ENCODE measurements at regions not wholly inside any gene's neighbourhood (a gene's known extent, or its start where the extent isn't known, plus 50 kb on each side); places are given as distances from the start of the nearest gene placed in this dataset.
"Not testable (repeated sequence)": the region's sequence is repeated elsewhere in the genome, so short reads cannot be mapped to it uniquely, and the experiment has no call there.

DNA sequence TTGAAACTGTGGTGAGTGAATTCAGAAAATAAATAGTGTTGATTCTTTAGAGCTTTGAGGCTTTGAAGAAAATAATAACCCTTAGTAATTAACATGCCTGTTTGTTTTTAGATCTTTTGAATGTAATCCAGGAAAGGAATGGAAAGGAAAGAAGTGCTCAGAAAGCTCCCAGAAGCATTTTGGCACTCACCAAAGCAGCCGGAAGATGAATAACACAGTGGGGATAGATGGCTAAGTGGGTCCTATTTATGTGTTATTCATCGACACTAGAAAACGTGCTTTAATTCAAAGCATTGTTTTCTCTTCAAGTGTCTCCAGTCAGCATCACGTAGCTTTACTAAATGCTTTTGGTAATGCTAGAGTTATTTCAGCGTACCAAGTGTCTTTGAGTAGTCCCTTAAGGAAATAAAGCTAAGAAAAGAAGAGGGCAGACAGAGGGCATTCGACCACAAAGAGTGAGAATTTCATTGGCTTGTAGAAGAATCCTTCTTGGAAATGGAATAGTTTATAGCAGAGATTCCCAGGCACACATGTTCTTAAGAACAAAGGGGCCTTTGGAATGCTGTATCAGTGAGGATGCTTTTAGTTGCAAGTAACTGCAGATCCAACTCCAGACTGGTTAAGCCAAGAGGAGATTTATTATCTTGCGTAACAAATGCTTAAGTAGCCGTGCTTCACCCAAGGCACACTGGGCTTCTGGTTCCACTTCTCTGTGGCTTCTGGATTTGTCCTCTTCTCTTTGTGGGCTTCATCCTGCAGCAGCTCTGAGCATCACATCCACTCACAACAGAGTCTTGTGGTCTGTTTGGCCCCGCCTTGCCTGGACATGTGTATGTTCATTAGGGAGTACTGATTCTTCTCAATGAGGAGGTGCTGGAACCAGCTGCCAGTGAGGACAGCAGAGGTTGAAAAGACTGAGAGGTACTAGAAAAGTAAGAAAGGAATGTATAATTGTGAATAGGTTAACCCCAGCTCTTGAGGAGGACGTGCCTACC, 63.6 kb upstream of the LTBP1 start:
- ChIA-PET POLR2A (no interaction called here), CTCF (no interaction called here)
- intact Hi-C loops (cut with micrococcal nuclease; ENCODE audit: unreplicated experiment): no loop called here
- no peak for DNase-seq
- TF ChIP-seq, protein P1, sequence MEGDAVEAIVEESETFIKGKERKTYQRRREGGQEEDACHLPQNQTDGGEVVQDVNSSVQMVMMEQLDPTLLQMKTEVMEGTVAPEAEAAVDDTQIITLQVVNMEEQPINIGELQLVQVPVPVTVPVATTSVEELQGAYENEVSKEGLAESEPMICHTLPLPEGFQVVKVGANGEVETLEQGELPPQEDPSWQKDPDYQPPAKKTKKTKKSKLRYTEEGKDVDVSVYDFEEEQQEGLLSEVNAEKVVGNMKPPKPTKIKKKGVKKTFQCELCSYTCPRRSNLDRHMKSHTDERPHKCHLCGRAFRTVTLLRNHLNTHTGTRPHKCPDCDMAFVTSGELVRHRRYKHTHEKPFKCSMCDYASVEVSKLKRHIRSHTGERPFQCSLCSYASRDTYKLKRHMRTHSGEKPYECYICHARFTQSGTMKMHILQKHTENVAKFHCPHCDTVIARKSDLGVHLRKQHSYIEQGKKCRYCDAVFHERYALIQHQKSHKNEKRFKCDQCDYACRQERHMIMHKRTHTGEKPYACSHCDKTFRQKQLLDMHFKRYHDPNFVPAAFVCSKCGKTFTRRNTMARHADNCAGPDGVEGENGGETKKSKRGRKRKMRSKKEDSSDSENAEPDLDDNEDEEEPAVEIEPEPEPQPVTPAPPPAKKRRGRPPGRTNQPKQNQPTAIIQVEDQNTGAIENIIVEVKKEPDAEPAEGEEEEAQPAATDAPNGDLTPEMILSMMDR (IDR thresholded peaks at IDR 0.05; ENCODE audit: insufficient read depth in 1 of 2, low read depth in 1 of 2, low read length in 1 of 2, severe bottlenecking in 1 of 2, unreplicated experiment in 1 of 2): no peak
- Histone ChIP-seq H3K27me3 (replicated peaks; ENCODE audit: control insufficient read depth, insufficient read depth, low read length) (no peaks in the 10 kb centered on the region), H3K36me3 (ENCODE audit: control insufficient read depth, insufficient read depth, low read length) (no peaks in the 10 kb centered on the region), H3K4me3 (ENCODE audit: low read depth, low read length) (no peak overlapping the region), H3K9me3 (peaks cover 5% of the 10 kb centered on the region), H3K4me1 (no peaks in the 10 kb centered on the region; the same call in 1 of the 2 replicates)
- no TSS peak for BruUV-seq (replicated peaks)
- Mint-ChIP-seq H3K36me3 (ENCODE audit: insufficient read depth, unreplicated experiment) (no peaks in the 10 kb centered on the region), H3K4me3 (ENCODE audit: unreplicated experiment) (no peak overlapping the region), H3K9me3 (ENCODE audit: unreplicated experiment) (peaks cover 6% of the 10 kb centered on the region), H3K4me1 (ENCODE audit: low read depth, unreplicated experiment) (no peaks in the 10 kb centered on the region), H3K27me3 (ENCODE audit: insufficient read depth, unreplicated experiment) (no peaks in the 10 kb centered on the region), H3K27ac (ENCODE audit: unreplicated experiment) (no peak overlapping the region)

DNA sequence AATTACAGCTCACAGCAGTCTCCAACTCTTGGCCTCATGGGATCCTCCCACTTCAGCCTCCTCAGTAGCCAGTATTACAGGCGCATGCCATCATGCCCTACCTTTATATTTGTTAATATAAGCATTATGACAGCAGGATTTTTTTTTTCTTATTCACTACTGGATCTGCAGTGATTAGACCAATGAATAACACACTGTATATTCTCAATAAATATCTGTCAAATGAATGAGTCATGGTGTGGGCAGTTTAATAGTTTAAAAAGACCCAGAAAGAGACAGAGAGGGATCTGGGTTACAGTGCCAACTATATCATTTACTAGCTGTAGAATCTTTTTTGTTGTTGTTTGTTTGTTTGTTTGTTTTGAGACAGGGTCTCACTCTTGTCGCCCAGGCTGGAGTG, 62.4 kb upstream of the LTBP1 start:
- H3K4me3 ChIP-seq (ENCODE audit: low read depth, low read length): no peak overlapping the region
- no peak overlapping the region for H3K27ac Mint-ChIP-seq (ENCODE audit: unreplicated experiment)
- no peaks in the 10 kb centered on the region for H3K4me1 Mint-ChIP-seq (ENCODE audit: low read depth, unreplicated experiment)
- TF ChIP-seq, protein P1 (IDR thresholded peaks at IDR 0.05; ENCODE audit: insufficient read depth in 1 of 2, low read depth in 1 of 2, low read length in 1 of 2, severe bottlenecking in 1 of 2, unreplicated experiment in 1 of 2): no peak
- ChIA-PET CTCF (no interaction called here), POLR2A (no interaction called here)
- no peak for DNase-seq
- no peaks in the 10 kb centered on the region for H3K27me3 Mint-ChIP-seq (ENCODE audit: insufficient read depth, unreplicated experiment)
- no peaks in the 10 kb centered on the region; the same call in 1 of the 2 replicates for H3K4me1 ChIP-seq
- no peaks in the 10 kb centered on the region for H3K36me3 ChIP-seq (ENCODE audit: control insufficient read depth, insufficient read depth, low read length)
- H3K9me3 ChIP-seq: peaks cover 9% of the 10 kb centered on the region
- H3K9me3 Mint-ChIP-seq (ENCODE audit: unreplicated experiment): peaks cover 11% of the 10 kb centered on the region
- intact Hi-C loops (cut with micrococcal nuclease; ENCODE audit: unreplicated experiment): no loop called here
- H3K4me3 Mint-ChIP-seq (ENCODE audit: unreplicated experiment): no peak overlapping the region
- no peaks in the 10 kb centered on the region for H3K27me3 ChIP-seq (replicated peaks; ENCODE audit: control insufficient read depth, insufficient read depth, low read length)
- H3K36me3 Mint-ChIP-seq (ENCODE audit: insufficient read depth, unreplicated experiment): no peaks in the 10 kb centered on the region
- no TSS peak for BruUV-seq (replicated peaks)

DNA sequence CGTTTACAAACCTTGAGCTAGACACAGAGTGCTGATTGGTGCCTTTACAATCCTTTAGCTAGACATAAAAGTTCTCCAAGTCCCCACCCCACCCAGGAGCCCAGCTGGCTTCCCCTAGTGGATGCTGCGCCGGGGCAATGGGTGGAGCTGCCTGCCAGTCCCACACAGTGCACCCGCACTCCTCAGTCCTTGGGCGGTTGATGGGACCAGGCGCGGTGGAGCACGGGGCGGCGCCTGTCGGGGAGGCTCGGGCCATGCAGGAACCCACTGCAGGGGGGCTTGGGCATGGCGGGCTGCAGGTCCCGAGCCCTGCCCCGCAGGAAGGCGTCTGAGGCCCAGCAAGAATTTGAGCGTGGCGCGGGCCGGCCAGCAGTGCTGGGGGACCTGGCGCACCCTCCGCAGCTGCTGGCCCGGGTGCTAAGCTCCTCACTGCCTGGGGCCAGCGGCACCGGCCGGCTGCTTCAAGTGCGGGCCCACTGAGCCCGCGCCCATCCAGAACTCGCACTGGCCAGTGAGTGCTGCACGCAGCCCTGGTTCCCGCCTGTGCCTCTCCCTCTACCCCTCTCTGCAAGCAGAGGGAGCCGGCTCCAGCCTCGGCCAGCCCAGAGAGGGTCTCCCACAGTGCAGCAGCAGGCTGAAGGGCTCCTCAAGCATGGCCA, 60.2 kb upstream of the LTBP1 start:
- DNase-seq; H3K27ac Mint-ChIP-seq (ENCODE audit: unreplicated experiment); H3K36me3 Mint-ChIP-seq (ENCODE audit: insufficient read depth, unreplicated experiment); H3K4me3 ChIP-seq (ENCODE audit: low read depth, low read length); POLR2A ChIA-PET; CTCF ChIA-PET; H3K4me3 Mint-ChIP-seq (ENCODE audit: unreplicated experiment); H3K4me1 ChIP-seq; H3K4me1 Mint-ChIP-seq (ENCODE audit: low read depth, unreplicated experiment); BruUV-seq (replicated peaks); intact Hi-C loops (cut with micrococcal nuclease; ENCODE audit: unreplicated experiment); H3K27me3 Mint-ChIP-seq (ENCODE audit: insufficient read depth, unreplicated experiment); H3K27me3 ChIP-seq (replicated peaks; ENCODE audit: control insufficient read depth, insufficient read depth, low read length); H3K36me3 ChIP-seq (ENCODE audit: control insufficient read depth, insufficient read depth, low read length); H3K9me3 ChIP-seq: not testable (repeated sequence)
- H3K9me3 Mint-ChIP-seq (ENCODE audit: unreplicated experiment): peaks cover 17% of the 10 kb centered on the region
